Body of pancreas (tissue), 4 donors: ENCODE measurements at regions not wholly inside any gene's neighbourhood (a gene's known extent, or its start where the extent isn't known, plus 50 kb on each side); places are given as distances from the start of the nearest gene placed in this dataset.

Experiments used
- POLR2A ChIP-seq, 3 donors: fragments of 450-650 bp; IDR thresholded peaks; one replicate each; pipeline ENCODE4 v1.6.1; 2016; ENCODE audit warnings: antibody characterized with exemption in 3 of 3, mild to moderate bottlenecking in 2 of 3
- TF ChIP-seq, protein P1 (sequence below), 7 experiments: fragments of 450-650 bp in 4 of 7; fragments of 200-600 bp in 3 of 7; sonication (generic) in 3 of 7; IDR thresholded peaks; one replicate each; pipeline ENCODE4 v1.5.1; 2016 to 2019; ENCODE audit warnings: antibody characterized with exemption in 7 of 7

DNA sequence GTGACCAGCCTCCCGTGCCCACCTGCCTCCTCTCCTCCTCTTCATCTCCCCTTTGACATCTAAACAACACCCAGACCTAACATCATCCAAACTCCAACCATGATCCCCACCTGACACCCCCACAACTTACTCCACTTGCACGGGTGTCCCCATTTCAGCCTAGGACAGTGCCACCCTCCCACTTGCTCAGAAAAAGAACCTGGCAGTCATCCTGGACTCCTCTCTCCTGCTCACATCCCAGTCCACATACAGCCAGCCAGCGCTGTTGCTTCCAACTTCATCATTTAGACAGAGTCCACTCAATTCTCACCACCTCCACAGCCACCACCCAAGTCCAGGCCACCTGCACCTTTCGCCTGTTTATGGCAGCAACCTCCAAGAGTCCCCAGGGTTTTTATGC, 485.7 kb downstream of the MN1 start:
- TF ChIP-seq, protein P1, sequence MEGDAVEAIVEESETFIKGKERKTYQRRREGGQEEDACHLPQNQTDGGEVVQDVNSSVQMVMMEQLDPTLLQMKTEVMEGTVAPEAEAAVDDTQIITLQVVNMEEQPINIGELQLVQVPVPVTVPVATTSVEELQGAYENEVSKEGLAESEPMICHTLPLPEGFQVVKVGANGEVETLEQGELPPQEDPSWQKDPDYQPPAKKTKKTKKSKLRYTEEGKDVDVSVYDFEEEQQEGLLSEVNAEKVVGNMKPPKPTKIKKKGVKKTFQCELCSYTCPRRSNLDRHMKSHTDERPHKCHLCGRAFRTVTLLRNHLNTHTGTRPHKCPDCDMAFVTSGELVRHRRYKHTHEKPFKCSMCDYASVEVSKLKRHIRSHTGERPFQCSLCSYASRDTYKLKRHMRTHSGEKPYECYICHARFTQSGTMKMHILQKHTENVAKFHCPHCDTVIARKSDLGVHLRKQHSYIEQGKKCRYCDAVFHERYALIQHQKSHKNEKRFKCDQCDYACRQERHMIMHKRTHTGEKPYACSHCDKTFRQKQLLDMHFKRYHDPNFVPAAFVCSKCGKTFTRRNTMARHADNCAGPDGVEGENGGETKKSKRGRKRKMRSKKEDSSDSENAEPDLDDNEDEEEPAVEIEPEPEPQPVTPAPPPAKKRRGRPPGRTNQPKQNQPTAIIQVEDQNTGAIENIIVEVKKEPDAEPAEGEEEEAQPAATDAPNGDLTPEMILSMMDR (IDR thresholded peaks at IDR 0.05), result no peak
- TF ChIP-seq POLR2A (IDR thresholded peaks at IDR 0.05), result no peak
